Ishikawa (cell line): ENCODE measurements at regions not wholly inside any gene's neighbourhood (a gene's known extent, or its start where the extent isn't known, plus 50 kb on each side); places are given as distances from the start of the nearest gene placed in this dataset.

Source experiments
- EP300 ChIP-seq: IDR thresholded peaks from 2 replicates; pipeline ENCODE4 v1.6.1; 2012; ENCODE audit warnings: borderline replicate concordance
- TF ChIP-seq, protein P1 (sequence below): IDR thresholded peaks from 2 replicates; pipeline ENCODE4 v1.6.1; 2012

DNA sequence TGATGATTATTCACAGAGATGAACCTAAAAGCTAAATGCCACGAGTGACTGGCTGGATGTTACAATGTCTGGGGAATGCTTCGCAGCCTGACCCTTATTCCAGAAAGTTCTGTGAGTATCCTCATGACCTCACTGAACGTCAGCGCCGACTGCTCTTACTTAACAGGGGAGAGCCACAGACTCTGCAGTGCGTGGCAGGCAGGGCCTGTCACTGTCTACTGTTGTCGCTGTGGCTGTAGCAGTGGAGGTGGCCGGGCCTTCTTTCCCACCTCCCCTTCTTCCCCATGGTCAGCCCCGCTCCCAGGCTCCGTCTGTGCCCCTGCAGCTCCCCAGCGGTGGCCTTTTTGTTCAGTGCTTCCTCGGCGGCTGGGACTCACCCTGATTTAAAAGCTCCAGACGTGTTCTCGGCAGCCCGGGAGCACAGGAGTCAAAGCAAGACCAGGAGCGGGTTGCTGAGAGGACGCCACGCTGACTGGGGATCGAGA is 52.2 kb upstream of the TARBP1 start:
- TF ChIP-seq, protein P1, sequence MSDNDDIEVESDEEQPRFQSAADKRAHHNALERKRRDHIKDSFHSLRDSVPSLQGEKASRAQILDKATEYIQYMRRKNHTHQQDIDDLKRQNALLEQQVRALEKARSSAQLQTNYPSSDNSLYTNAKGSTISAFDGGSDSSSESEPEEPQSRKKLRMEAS: no peak
- no peak for TF ChIP-seq EP300
